ENCODE measurements at regions not wholly inside any gene's neighbourhood (a gene's known extent, or its start where the extent isn't known, plus 50 kb on each side); places are given as distances from the start of the nearest gene placed in this dataset.

- Mint-ChIP-seq H3K27me3 (no peaks in the 10 kb centered on the region), H3K27ac (no peak overlapping the region), H3K4me3 (no peak overlapping the region), H3K9me3 (peaks cover 9% of the 10 kb centered on the region), H3K4me1 (no peaks in the 10 kb centered on the region), H3K36me3 (ENCODE audit: low read depth) (no peaks in the 10 kb centered on the region)
- ChIA-PET CTCF (interaction anchor here (1.2 kb wide), 1 partner anchor 858 kb away, joined by 9 read pairs; no protein-coding TSS in a partner anchor), POLR2A (no interaction called here)
- TF ChIP-seq CTCF (IDR thresholded peaks at IDR 0.05), result no peak
- ATAC-seq (ENCODE audit: low read depth) (no peak), DNase-seq (no peak)
- intact Hi-C loops (cut with micrococcal nuclease), result loop anchor here (2.0 to 5.0 kb wide), 2 partner anchors 708 to 1444 kb away; no protein-coding TSS in a partner anchor
These were observed 267.2 kb downstream of the ADGRG6 start for GRCh38 chr6:142568857-142569597.

- Mint-ChIP-seq H3K36me3 (ENCODE audit: low read depth) (no peaks in the 10 kb centered on the region), H3K4me1 (no peaks in the 10 kb centered on the region), H3K27ac (no peak overlapping the region), H3K4me3 (no peak overlapping the region), H3K27me3 (no peaks in the 10 kb centered on the region), H3K9me3 (peaks cover 11% of the 10 kb centered on the region)
- no peak for DNase-seq
- CTCF ChIA-PET, result interaction anchor here (1.2 kb wide), 1 partner anchor 858 kb away, joined by 9 read pairs; no protein-coding TSS in a partner anchor
- ATAC-seq (ENCODE audit: low read depth), result no peak
- intact Hi-C loops (cut with micrococcal nuclease), result loop anchor here (2.0 to 5.0 kb wide), 2 partner anchors 708 to 1443 kb away; no protein-coding TSS in a partner anchor
- no peak for TF ChIP-seq CTCF (IDR thresholded peaks at IDR 0.05)
- POLR2A ChIA-PET, result no interaction called here
These were observed 267.9 kb downstream of the ADGRG6 start for GRCh38 chr6:142569676-142570075.

GRCh38 chr6:142570221-142570671, 268.4 kb downstream of the ADGRG6 start:
- H3K9me3 Mint-ChIP-seq, result peaks cover 11% of the 10 kb centered on the region
- ChIA-PET CTCF (no interaction called here), POLR2A (no interaction called here)
- TF ChIP-seq CTCF (IDR thresholded peaks at IDR 0.05), result no peak
- no peak for ATAC-seq (ENCODE audit: low read depth)
- H3K27me3 Mint-ChIP-seq, result peaks cover 2% of the 10 kb centered on the region
- no peaks in the 10 kb centered on the region for H3K4me1 Mint-ChIP-seq
- no peak overlapping the region for H3K4me3 Mint-ChIP-seq
- no peak for DNase-seq
- no peak overlapping the region for H3K27ac Mint-ChIP-seq
- H3K36me3 Mint-ChIP-seq (ENCODE audit: low read depth), result no peaks in the 10 kb centered on the region
- intact Hi-C loops (cut with micrococcal nuclease), result no loop called here

GRCh38 chr6:142592876-142593275, 291.1 kb downstream of the ADGRG6 start:
- H3K4me3 Mint-ChIP-seq, result no peak overlapping the region
- no peaks in the 10 kb centered on the region for H3K36me3 Mint-ChIP-seq (ENCODE audit: low read depth)
- H3K27ac Mint-ChIP-seq, result no peak overlapping the region
- ChIA-PET CTCF (no interaction called here), POLR2A (no interaction called here)
- peaks cover 5% of the 10 kb centered on the region for H3K27me3 Mint-ChIP-seq
- TF ChIP-seq CTCF (IDR thresholded peaks at IDR 0.05), result no peak
- DNase-seq (no peak), ATAC-seq (ENCODE audit: low read depth) (no peak)
- intact Hi-C loops (cut with micrococcal nuclease), result no loop called here
- H3K9me3 Mint-ChIP-seq, result peaks cover 10% of the 10 kb centered on the region
- H3K4me1 Mint-ChIP-seq, result no peaks in the 10 kb centered on the region

DNA sequence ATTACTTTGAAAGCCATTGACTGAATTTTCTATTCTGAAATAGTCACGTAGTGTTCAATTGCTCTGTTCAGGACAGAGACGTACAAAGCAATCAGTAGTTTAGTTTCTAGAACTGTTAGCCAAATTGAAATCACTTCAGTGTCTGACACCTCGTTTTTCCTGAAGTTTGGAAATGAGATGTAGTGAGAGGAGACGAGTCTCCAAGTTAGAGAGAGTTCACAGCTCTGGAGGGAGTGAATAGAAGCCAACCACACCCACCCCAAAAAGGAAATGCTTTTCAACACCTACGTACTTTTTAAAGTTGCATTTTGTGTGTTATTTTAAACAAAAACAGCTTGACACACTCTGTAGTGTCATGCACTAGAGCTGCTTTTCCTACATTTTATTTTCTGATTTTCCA, 296.0 kb downstream of the ADGRG6 start:
- Mint-ChIP-seq H3K27me3 (peaks cover 4% of the 10 kb centered on the region), H3K27ac (no peak overlapping the region), H3K9me3 (peaks cover 5% of the 10 kb centered on the region), H3K36me3 (ENCODE audit: low read depth) (no peaks in the 10 kb centered on the region), H3K4me3 (no peak overlapping the region), H3K4me1 (no peaks in the 10 kb centered on the region)
- ATAC-seq (ENCODE audit: low read depth) (no peak), DNase-seq (no peak)
- ChIA-PET POLR2A (no interaction called here), CTCF (no interaction called here)
- TF ChIP-seq CTCF (IDR thresholded peaks at IDR 0.05), result no peak
- intact Hi-C loops (cut with micrococcal nuclease), result no loop called here
